ENCODE measurements at regions not wholly inside any gene's neighbourhood (a gene's known extent, or its start where the extent isn't known, plus 50 kb on each side); places are given as distances from the start of the nearest gene placed in this dataset.
A peak's percentile ranks its signal among the peaks of the same experiment; 100 is the strongest.

DNA sequence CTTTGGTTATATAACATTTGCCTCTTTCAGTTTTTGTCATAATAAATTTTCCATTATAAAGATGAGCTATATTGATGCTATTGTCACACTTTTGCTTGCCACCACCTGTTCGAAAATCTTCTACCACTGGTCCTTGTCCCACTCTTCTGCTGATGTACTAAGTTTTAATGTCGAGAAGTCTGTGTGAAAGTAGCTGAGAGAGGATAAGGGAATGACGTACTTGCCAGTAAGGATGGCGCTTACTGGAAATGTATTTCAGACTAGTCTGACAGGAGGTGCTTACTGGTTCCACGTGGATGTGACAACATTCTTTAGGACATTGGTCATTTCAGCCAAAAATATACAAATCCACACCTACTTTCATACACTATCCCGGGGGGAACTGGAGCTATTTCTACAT lies 132.7 kb upstream of the NR3C2 start:
- no peak overlapping the region for H3K4me3 Mint-ChIP-seq
- H3K36me3 Mint-ChIP-seq (ENCODE audit: low read depth) = no peaks in the 10 kb centered on the region
- H3K27me3 Mint-ChIP-seq (ENCODE audit: insufficient read depth) = no peaks in the 10 kb centered on the region
- peaks cover 16% of the 10 kb centered on the region for H3K9me3 Mint-ChIP-seq
- DNase-seq = no peak
- H3K4me1 Mint-ChIP-seq (ENCODE audit: low read depth) = no peaks in the 10 kb centered on the region
- TF ChIP-seq, protein P1, sequence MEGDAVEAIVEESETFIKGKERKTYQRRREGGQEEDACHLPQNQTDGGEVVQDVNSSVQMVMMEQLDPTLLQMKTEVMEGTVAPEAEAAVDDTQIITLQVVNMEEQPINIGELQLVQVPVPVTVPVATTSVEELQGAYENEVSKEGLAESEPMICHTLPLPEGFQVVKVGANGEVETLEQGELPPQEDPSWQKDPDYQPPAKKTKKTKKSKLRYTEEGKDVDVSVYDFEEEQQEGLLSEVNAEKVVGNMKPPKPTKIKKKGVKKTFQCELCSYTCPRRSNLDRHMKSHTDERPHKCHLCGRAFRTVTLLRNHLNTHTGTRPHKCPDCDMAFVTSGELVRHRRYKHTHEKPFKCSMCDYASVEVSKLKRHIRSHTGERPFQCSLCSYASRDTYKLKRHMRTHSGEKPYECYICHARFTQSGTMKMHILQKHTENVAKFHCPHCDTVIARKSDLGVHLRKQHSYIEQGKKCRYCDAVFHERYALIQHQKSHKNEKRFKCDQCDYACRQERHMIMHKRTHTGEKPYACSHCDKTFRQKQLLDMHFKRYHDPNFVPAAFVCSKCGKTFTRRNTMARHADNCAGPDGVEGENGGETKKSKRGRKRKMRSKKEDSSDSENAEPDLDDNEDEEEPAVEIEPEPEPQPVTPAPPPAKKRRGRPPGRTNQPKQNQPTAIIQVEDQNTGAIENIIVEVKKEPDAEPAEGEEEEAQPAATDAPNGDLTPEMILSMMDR (IDR thresholded peaks at IDR 0.05) = no peak
- no peak overlapping the region for H3K27ac Mint-ChIP-seq

DNA sequence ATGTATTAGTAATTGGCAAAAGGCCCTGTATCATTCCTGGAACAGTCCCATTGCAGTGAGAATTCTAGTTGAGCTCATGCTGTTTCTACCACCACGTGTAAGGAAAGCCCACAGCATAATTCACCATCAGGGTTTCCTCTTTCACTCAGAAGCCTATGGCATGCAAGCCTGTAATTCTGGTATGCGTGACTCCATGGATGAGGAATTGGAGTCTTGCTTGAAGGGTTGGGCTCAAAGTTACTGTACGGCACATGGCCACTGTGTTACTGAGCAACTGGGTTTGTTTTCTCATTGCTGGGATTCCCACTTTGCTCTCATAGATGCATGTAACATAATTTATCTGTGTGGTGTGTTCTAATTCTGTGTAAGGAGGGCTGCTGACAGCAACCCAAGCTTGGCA lies 132.3 kb upstream of the NR3C2 start:
- Mint-ChIP-seq H3K4me3 (no peak overlapping the region), H3K9me3 (peaks cover 16% of the 10 kb centered on the region), H3K4me1 (ENCODE audit: low read depth) (no peaks in the 10 kb centered on the region), H3K36me3 (ENCODE audit: low read depth) (no peaks in the 10 kb centered on the region), H3K27me3 (ENCODE audit: insufficient read depth) (no peaks in the 10 kb centered on the region), H3K27ac (no peak overlapping the region)
- DNase-seq = peak; percentile 22
- TF ChIP-seq, protein P1 (IDR thresholded peaks at IDR 0.05) = no peak

DNA sequence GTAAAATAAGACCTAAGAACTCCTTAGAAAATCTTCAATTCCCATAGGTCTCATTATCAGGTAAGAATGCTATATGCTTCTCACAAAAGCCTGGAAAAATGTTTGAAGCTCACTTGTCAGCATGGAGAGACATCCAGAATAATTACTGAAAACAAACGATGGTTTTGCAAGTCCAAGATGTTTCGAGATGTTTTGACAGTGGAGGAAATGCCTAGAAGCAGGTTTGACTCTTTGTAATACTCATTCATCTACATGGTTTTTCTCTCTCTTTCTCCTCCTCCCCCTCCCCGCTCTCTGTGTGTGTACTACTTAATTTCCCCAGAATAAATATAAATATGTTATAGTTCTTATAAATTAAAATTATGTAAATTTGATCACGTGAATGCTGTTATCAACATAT lies 131.9 kb upstream of the NR3C2 start:
- Mint-ChIP-seq H3K9me3 (peaks cover 14% of the 10 kb centered on the region), H3K27me3 (ENCODE audit: insufficient read depth) (no peaks in the 10 kb centered on the region), H3K27ac (no peak overlapping the region), H3K4me1 (ENCODE audit: low read depth) (no peaks in the 10 kb centered on the region), H3K36me3 (ENCODE audit: low read depth) (no peaks in the 10 kb centered on the region), H3K4me3 (no peak overlapping the region)
- TF ChIP-seq, protein P1 (IDR thresholded peaks at IDR 0.05) = no peak
- DNase-seq = no peak

DNA sequence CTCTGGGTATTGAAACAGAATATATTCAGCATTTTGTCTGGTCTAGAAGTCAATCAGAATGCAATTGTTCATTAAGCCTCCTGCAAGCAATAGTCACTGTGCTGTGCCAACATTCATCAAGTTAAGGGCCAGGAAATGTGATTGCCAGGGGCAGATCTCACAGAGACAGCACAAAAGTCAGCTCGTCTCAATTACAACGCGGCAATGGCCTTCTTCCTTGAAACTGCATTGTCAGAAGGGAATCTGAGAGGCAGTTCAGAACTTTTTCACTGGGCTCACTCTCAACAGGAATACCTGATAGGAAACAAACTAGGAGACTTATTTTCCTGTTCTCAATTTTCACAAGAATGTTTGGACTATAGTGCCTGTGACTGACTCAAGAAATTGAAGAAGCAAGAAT lies 131.1 kb upstream of the NR3C2 start:
- Mint-ChIP-seq H3K36me3 (ENCODE audit: low read depth) (no peaks in the 10 kb centered on the region), H3K27me3 (ENCODE audit: insufficient read depth) (no peaks in the 10 kb centered on the region), H3K9me3 (peaks cover 19% of the 10 kb centered on the region), H3K4me3 (no peak overlapping the region), H3K27ac (no peak overlapping the region), H3K4me1 (ENCODE audit: low read depth) (no peaks in the 10 kb centered on the region)
- TF ChIP-seq, protein P1 (IDR thresholded peaks at IDR 0.05) = no peak
- DNase-seq = no peak

DNA sequence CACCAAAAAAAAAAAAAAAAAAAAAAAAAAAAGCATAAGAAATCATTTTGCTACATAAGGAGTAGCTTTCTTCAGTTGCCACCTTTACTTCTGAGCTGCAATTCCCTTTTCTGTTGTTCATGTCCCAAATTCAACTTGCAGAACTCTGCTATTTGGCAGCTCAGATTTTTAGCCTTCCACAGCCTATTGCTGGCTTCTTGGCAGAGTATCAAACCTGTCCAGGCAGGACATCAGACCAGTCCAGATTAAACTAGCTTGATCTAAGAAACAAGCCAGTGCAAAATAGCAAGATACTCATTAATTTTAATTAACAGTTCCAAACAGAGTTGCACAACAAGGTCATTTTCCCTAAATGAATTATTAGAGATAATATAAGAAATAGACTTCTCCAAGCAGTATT lies 123.6 kb upstream of the NR3C2 start:
- no peaks in the 10 kb centered on the region for H3K4me1 Mint-ChIP-seq (ENCODE audit: low read depth)
- no peaks in the 10 kb centered on the region for H3K36me3 Mint-ChIP-seq (ENCODE audit: low read depth)
- H3K4me3 Mint-ChIP-seq = no peak overlapping the region
- TF ChIP-seq, protein P1 (IDR thresholded peaks at IDR 0.05) = no peak
- H3K27me3 Mint-ChIP-seq (ENCODE audit: insufficient read depth) = no peaks in the 10 kb centered on the region
- DNase-seq = no peak
- no peak overlapping the region for H3K27ac Mint-ChIP-seq
- H3K9me3 Mint-ChIP-seq = peaks cover 33% of the 10 kb centered on the region

DNA sequence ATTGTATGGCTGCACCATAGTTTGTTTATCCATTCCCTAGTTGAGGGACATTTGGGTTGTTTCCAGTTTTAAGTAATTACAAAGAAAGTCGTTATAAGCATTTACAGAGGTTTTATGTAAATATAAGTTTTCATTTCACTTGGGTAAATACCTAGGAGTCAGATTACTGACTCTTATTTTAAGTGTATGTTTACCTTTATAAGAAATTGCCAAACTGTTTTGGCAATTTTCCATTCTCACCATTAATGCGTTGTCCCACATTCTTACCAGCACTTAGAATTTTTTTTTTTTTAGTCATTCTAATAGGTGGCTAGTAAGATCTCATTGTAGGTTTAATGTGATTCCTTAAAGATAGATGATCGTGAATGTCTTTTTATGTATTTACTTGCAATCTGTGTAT lies 121.5 kb upstream of the NR3C2 start:
- Mint-ChIP-seq H3K4me1 (ENCODE audit: low read depth) (no peaks in the 10 kb centered on the region), H3K36me3 (ENCODE audit: low read depth) (no peaks in the 10 kb centered on the region), H3K27me3 (ENCODE audit: insufficient read depth) (no peaks in the 10 kb centered on the region), H3K4me3 (no peak overlapping the region), H3K27ac (no peak overlapping the region), H3K9me3 (peaks cover 27% of the 10 kb centered on the region)
- TF ChIP-seq, protein P1 (IDR thresholded peaks at IDR 0.05) = no peak
- DNase-seq = no peak
